Stromal cell of bone marrow (primary cell): ENCODE measurements at regions not wholly inside any gene's neighbourhood (a gene's known extent, or its start where the extent isn't known, plus 50 kb on each side); places are given as distances from the start of the nearest gene placed in this dataset.

Experiments
- DNase-seq: peaks from one replicate; pipeline ENCODE4 v3.0.0-alpha.2; 2012; ENCODE audit warnings: low read depth

- no peak for DNase-seq
Measured at GRCh38 chr21:43274022-43274945, 105.5 kb downstream of the CRYAA start.

DNA sequence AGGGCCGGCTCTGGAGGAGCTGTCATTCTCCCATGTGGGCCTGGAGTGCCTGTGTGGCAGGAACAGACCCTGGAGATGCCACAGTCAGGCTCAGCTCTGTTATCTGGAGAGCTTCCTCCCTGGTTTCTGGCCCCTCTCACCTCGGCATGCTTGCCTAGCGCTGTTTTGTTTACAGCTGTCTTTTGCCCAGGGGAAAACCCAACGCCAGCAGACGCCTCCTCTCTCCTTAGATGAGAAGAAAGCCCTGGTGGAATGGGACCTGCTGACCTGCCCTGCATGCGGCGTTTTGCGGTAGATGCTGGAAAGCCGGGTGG lies 104.9 kb downstream of the CRYAA start:
- DNase-seq, result no peak

- DNase-seq, result no peak
Measured at GRCh38 chr21:43273016-43273707, 104.4 kb downstream of the CRYAA start.

DNA sequence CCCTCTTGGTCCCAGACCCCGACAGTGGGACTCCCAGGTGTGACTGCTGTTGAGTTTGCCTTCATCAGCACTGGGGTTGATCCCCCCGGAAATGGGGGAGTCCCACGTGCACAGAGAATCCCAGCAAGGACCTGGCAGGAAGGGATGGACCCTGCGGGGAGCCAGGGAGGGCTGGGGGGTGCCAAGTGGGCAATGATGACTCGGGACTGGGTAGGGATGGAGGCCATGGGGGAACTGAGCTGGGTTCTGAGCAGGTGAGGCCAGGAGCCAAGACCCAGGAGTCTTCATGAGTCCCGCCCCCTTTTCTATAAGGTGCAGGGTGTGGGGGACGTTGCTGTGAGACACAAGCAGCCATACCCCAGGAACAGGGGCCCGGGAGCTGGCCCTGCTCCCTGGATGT lies 103.8 kb downstream of the CRYAA start:
- DNase-seq, result no peak

- DNase-seq, result no peak
Measured at GRCh38 chr21:43271452-43272020, 102.7 kb downstream of the CRYAA start.

DNA sequence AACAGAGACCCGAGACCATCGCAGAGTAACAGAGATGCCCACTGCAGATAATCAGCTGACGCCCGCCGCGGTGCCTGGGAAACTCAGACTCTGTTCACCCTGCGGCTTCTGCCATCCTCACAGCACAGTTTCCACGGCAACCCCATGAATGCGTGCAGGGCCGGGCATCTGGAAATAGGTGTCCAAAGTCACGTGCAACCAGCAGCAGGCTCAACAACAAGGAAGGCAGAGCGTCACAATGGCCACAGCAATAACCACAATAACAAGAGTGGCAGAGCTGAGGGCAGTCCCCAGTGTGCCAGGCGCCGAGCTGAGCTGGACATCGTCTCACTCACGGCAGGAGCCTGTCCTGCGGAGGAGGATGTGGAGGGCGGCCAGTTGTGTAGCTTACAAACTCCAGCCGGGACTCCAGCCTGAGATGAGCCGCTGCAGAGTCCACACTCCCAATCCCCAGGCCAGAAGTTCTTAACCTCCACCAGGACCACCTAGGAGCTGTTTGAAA lies 102.0 kb downstream of the CRYAA start:
- no peak for DNase-seq

DNA sequence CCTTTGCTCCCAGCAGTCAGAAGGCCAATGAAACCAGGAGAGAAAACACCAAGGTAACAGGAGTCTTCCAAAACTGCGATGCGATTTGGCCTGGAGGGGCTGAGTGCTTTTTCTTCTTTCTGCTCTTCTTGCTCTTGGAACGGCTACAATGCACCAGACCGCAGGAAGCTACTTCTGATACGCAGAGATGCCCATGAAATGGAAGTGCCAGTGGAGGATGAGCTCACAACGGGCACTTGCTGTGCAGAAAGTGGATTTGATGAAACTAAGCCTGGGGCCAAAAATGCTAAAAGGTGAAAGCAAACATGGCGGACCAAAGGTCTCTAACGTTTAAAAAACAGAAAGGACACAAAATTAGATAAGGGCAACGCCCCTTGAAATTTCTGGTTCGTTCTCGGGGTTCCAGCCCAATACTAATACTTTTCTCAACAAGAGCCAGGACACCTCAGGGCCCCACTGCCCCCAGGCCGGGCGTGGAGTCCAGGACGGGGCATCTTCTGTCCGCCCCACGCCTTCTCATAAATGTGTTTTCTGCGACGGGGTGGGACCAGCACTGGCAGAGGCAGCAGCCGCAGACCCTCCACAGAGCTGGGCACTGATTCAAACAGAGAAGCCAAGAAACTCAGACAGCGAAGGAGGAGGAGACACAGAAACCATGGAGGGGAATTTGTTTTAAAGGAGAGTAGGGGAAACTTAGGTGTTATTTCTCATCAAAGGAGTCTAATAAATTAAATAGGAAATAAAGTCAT lies 101.3 kb downstream of the CRYAA start:
- DNase-seq, result no peak

DNA sequence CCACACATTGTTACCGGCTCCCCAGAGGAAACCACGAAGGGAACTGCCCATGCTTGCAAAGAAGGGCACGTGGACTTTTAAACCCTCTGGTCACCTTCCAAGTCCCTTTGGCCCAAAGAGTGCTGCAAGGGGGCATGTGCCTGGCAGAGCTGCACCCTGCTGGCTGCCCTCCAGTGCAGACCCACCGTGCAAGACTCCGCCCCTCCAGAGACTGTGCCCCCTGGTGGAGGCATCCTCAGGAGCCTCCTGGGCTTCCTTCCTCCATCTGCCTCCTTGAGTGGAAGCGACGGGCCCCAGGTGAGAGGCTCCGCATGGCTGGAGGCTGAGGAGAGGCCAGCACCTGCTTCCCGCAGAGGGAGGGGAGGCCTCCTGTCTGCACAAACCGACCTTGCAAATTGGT lies 100.6 kb downstream of the CRYAA start:
- no peak for DNase-seq

- DNase-seq, result no peak
Measured at GRCh38 chr21:43268804-43269186, 100.0 kb downstream of the CRYAA start.

- no peak for DNase-seq
Measured at GRCh38 chr21:43268086-43268803, 99.4 kb downstream of the CRYAA start.

DNA sequence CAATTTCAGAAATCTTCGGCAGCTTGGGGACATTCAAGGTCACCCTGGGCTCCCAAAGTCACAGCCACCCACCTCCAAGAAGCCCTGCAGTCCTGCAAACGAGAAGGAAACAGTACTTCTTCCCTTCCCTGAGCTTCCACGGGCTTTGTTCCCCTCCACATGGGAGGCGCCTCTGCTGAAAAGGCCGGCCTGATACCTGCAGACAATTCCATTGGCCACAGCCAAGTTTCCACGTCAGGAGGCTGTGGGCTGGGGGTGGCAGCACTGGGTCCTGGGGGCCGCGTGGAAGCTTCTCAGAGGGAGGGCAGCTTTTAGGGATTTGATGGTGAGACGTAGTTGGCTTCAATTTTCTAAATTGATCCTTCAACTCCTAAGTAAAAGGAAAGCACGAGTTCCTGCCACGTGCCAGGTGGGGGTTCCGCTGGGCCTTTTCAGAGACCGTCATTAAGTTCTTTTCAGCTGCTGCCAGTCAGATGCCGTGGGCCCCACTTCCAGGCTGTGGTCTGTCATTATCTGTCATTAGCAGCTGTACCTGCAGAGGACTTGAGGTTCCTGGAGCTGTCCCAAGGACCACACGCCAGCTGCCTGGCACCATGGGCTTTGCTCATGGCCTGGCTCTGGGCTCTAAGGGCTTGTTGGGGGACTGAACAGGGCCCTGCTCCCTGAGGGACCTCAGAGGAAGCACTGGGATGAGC lies 98.7 kb downstream of the CRYAA start:
- DNase-seq, result no peak

GRCh38 chr21:43266534-43266933 lies 97.7 kb downstream of the CRYAA start:
- peak; percentile 17 for DNase-seq

GRCh38 chr21:43262427-43262826 lies 93.6 kb downstream of the CRYAA start:
- DNase-seq, result no peak
